ENCODE measurements at regions not wholly inside any gene's neighbourhood (a gene's known extent, or its start where the extent isn't known, plus 50 kb on each side); places are given as distances from the start of the nearest gene placed in this dataset.

DNA sequence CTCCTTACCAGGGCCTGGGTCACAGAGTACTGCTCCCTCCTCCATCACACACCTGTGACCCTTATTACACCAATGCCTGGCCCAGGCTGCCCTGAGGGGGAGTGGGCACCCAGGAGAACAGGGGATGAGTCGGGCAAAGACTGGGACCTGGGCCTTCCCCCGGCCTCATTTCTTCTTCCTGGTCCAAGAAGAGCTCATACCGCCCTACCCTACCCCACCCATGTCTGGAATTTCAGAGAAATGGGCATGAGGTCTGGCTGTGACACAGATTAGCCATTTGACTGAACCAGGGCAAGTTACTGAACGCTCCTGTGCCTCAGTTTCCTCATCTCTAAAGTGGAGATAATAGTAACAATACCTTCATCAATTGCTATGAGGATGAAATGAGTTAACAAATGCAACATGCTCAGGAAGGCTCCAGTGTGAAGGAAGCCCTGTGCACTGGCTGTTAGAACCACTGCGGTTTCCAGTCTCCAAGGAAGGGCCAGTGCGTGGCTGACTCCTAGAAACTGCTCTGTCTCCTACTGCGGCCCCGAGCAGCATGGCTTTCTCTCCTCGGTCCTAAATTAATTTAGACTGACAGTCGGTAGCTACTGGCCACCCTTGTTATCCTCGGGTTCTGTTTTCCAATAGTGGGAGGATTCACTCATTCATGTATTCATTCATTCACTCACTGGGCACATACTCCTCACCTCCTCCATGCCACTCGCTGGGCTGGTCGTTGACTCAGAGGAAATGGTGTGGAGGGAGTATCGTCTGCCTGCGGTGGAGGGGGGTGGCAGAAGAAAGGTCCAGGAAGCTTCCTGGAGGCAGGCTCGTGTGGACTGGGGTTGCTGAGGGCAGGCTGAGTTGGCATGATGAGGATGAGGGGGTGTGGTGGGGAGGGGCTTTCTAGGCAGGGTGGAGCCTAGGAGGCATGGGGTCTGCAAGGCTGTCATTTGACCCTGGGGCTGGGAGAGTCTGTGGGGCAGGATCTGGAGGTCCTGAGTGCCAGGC is 175.6 kb downstream of the GLI2 start:
- WGBS, 2 donors = 67 to 77% methylated on average over 16 of the region's 16 CpGs
- Histone ChIP-seq H3K27ac (peak overlapping the region; percentile 72 to 88 (median 76)), H3K4me3 (no peak overlapping the region), H3K9me3 (no peaks in the 10 kb centered on the region), H3K27me3 (no peaks in the 10 kb centered on the region), H3K4me1 (peaks cover 0 to 59% (median 42%) of the 10 kb centered on the region in 4 donors), H3K36me3 (no peaks in the 10 kb centered on the region)
- no peak for DNase-seq (ENCODE audit: low spot score in 2 of 2)
- TF ChIP-seq, protein P1, sequence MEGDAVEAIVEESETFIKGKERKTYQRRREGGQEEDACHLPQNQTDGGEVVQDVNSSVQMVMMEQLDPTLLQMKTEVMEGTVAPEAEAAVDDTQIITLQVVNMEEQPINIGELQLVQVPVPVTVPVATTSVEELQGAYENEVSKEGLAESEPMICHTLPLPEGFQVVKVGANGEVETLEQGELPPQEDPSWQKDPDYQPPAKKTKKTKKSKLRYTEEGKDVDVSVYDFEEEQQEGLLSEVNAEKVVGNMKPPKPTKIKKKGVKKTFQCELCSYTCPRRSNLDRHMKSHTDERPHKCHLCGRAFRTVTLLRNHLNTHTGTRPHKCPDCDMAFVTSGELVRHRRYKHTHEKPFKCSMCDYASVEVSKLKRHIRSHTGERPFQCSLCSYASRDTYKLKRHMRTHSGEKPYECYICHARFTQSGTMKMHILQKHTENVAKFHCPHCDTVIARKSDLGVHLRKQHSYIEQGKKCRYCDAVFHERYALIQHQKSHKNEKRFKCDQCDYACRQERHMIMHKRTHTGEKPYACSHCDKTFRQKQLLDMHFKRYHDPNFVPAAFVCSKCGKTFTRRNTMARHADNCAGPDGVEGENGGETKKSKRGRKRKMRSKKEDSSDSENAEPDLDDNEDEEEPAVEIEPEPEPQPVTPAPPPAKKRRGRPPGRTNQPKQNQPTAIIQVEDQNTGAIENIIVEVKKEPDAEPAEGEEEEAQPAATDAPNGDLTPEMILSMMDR (IDR thresholded peaks at IDR 0.05) = no peak
- TF ChIP-seq POLR2A (IDR thresholded peaks at IDR 0.05) (no peak), EP300 (IDR thresholded peaks at IDR 0.05) (no peak)

DNA sequence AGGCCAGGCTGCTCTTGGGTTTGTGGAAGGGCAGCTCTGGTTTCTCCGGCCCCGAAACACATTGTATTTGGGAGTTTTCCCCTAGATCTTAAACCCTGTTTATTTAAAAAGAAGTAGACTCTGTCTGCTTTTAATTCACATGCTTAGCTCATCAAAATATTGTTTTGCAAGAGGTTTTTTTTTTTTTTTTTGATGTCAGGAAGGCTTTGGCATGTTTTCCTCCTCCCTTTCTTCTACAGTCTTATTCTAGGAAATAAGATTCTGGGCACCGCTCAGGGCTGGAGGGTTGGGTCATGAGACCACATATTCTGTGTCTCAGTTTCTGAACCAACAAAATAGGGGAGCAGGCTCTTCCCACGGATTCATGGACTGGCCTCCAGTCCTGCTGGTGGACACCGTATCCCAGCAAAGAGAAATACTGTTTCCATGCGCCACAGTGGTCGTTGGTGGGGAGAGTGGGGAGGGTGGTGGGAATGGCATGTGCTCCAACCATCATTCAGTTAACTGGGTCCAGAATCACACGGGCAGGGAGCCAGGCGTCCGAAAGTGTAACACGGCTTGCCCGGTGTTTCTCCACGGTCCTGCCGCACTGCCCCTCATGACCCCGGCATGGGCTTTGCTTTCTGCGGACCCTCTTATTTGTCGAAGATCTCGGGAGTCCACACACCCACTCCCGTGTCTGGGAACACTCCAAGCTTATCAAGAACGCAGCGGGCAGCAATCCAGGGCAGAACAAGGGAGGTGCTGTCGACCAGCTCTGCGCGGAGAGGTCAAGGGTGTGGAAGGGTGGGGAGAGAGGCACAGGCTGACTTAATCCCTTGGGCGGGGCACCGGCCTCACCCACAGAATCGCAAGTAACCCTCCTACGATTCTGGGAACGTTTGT is 176.7 kb downstream of the GLI2 start:
- peak overlapping the region; percentile 72 to 88 (median 76) for H3K27ac ChIP-seq
- H3K4me3 ChIP-seq = peak overlapping the region in 2 of 4 donors; percentile 0 to 31
- WGBS, 2 donors = 39 to 40% methylated on average over 29 of the region's 29 CpGs
- TF ChIP-seq, protein P1 (IDR thresholded peaks at IDR 0.05) = peak in 1 of 5 experiments; percentile 21
- TF ChIP-seq EP300 (IDR thresholded peaks at IDR 0.05) (peak; percentile 48 to 76), POLR2A (IDR thresholded peaks at IDR 0.05) (no peak)
- H3K4me1 ChIP-seq = peaks cover 0 to 67% (median 42%) of the 10 kb centered on the region in 4 donors
- H3K9me3 ChIP-seq = no peaks in the 10 kb centered on the region
- DNase-seq (ENCODE audit: low spot score in 2 of 2) = peak; percentile 66 to 71
- H3K27me3 ChIP-seq = no peaks in the 10 kb centered on the region
- no peaks in the 10 kb centered on the region for H3K36me3 ChIP-seq

DNA sequence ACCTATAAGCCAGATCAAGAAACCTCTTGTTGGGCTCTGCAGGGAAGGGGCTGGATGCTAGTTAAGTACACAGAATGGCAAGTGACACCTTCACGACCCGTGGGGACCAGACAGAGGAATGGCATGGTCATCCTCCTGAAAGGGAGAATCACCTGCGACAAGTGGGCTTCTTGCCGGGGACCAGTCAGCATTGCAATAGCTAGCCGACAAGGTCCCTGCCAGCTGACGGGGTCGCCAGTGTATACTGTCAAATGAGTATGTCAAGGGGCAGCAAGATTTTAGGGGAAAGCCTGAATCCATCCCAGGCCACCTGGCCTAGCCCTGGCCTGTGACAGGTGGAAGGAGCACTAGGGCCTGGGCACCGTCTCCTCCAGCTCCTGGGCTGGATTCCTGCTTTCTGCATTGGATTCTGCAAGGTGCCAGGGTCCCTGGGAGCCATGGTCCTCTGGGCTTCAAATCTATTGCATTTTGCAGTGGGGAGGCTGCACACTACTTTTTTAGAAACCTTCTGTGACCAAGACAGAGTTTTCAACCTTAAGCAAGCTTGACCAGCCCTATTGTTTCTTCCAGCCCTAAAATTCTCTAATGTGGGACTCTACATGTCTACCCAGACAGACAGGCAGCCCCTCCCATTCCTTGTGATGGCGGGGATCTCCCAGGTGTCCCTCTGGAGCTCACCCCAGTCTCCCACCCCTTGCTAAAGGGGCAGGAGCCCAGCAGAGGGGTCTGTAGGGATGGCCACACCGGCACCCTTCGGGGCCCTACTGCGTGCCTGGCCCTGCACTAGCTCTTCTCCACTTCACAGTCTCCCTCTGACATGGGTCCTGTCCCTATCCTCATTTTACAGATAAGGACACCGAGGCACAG is 178.5 kb downstream of the GLI2 start:
- Histone ChIP-seq H3K4me3 (no peak overlapping the region), H3K9me3 (no peaks in the 10 kb centered on the region), H3K36me3 (no peaks in the 10 kb centered on the region), H3K4me1 (peaks cover 0 to 70% (median 42%) of the 10 kb centered on the region in 4 donors), H3K27ac (peak overlapping the region; percentile 21 to 88 (median 74)), H3K27me3 (no peaks in the 10 kb centered on the region)
- 86 to 87% methylated on average over 11 to 12 of the region's 13 CpGs for WGBS, 2 donors
- no peak for TF ChIP-seq POLR2A (IDR thresholded peaks at IDR 0.05)
- no peak for TF ChIP-seq EP300 (IDR thresholded peaks at IDR 0.05)
- TF ChIP-seq, protein P1 (IDR thresholded peaks at IDR 0.05) = no peak
- DNase-seq (ENCODE audit: low spot score in 2 of 2) = no peak

DNA sequence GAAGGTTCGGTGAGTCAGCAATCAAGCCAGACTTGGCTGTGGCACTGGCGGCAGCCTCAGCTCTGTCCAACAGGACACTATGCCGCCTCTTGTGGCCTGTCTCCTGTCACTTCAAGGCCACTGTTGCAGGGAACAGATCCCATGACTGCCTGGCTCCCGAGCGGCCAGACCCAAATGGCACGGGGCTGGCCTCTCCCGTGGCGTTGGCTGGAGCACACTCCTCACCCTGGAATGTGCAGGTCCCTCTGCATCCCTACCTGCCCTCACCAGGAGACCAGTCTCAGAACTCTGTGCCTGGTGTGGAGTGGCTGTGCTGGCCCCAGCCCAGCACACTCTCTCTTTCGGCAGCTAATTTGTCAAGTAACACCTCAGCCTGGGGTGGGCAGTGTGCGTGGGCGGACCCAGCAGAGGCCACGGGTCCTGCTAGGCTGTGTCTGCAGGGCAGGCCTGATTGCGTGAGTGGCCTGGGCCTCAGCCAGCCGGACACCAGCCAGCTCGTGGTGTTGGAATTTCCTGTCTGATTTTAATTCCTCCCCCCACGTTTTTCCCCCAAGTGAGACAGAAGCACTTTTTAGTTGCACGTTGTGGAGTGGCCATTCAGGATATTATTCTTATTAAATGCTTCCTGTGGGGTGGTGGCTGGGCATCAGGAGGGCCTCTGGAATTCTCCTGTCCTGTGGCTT is 179.3 kb downstream of the GLI2 start:
- peak; percentile 68 to 73 for DNase-seq (ENCODE audit: low spot score in 2 of 2)
- TF ChIP-seq EP300 (IDR thresholded peaks at IDR 0.05) = peak; percentile 25 to 82
- TF ChIP-seq, protein P1 (IDR thresholded peaks at IDR 0.05) = peak in 3 of 5 experiments; percentile 9 to 33 (median 21)
- peak in 1 of 2 donors; percentile 19 for TF ChIP-seq POLR2A (IDR thresholded peaks at IDR 0.05)
- Histone ChIP-seq H3K9me3 (no peaks in the 10 kb centered on the region), H3K27ac (peak overlapping the region; percentile 21 to 88 (median 74)), H3K4me1 (peaks cover 0 to 77% (median 48%) of the 10 kb centered on the region in 4 donors), H3K36me3 (no peaks in the 10 kb centered on the region), H3K4me3 (no peak overlapping the region), H3K27me3 (no peaks in the 10 kb centered on the region)
- WGBS, 2 donors = 16 to 26% methylated on average over 15 to 16 of the region's 17 CpGs
